HG03066 (cell line): ENCODE measurements at regions not wholly inside any gene's neighbourhood (a gene's known extent, or its start where the extent isn't known, plus 50 kb on each side); places are given as distances from the start of the nearest gene placed in this dataset.

Source experiments
- ATAC-seq: cut with Tn5 transposase; IDR thresholded peaks from one replicate; pipeline ENCODE4 v1.9.1; 2021; ENCODE audit warnings: low read depth; ENCODE audit not compliant: unreplicated experiment

DNA sequence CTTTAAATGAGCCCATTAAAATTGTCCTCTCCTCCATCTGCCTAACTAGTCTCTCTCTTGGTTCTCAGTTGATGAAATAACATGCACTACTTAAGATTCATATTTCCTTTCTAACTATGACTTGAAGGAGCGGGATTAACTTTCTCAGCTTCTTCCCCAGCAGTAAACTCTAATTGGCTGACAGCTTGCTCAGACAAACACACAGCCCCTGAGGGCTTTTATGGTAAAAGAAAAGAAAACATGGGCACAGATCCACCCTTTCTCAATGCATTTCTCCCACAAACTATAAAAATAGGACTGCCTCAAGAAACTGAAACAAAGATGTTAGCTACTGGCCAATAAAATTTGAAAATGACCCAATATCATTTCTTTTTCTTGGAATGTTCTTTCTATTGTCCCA, 703.1 kb downstream of the ADGRL2 start:
- ATAC-seq = no peak

GRCh38 chr1:82499022-82499421, 698.3 kb downstream of the ADGRL2 start:
- no peak for ATAC-seq

GRCh38 chr1:82494117-82494516, 693.4 kb downstream of the ADGRL2 start:
- no peak for ATAC-seq

DNA sequence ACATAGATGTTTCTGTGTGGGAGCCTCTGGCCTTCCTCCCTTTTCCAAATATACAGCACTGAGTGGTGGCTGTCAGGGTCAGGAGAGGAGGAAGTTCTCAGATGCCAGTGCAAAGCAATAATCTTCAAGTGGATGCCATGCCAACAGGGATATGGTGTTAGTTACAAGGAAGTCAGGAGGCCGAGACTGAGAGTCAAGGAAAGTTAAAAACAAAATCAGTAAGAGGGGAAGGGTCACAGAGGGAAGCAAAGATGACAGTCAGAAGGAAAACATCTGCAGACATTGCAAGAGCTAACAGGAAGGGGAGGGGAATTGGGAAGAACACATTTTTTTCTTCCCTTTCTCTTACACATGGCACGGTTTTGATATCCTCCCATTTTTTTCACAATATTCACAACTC, 691.4 kb downstream of the ADGRL2 start:
- ATAC-seq = no peak

DNA sequence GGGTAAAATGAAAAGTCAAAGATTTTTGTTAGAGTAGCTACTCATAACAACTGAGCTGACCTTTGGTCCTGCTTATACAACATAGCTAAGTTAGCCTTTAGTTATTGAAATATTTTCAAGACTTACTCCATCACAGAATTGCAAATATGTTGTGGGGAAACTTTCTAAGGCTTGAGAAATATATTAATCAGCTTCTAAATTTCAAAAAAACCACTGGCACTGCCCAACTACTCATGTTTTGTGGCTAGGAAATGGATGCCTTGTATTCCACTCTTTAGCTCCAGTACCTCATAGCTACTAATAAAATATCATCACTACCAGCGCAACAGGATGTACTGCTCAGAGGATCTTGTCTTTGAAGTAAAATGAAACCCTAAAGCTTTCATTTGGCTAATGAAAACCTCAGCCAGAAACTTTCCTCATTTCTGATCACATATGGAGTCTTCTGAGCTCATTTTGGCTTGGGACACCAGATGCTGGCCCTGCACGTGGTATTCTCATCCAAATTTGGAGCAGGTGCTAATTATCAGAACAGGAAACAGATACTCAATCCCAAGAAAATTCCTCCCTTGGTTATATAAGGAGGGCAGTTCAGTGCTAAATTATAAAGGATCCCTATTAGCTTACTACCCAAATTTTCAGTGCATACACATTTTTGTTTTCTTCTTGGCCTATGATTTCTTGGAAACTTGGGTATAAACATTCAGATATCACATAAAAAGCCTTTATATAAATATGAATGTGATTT, 690.7 kb downstream of the ADGRL2 start:
- no peak for ATAC-seq

- no peak for ATAC-seq
These were observed 687.0 kb downstream of the ADGRL2 start for GRCh38 chr1:82487778-82488177.

GRCh38 chr1:82486969-82487368, 686.2 kb downstream of the ADGRL2 start:
- no peak for ATAC-seq

DNA sequence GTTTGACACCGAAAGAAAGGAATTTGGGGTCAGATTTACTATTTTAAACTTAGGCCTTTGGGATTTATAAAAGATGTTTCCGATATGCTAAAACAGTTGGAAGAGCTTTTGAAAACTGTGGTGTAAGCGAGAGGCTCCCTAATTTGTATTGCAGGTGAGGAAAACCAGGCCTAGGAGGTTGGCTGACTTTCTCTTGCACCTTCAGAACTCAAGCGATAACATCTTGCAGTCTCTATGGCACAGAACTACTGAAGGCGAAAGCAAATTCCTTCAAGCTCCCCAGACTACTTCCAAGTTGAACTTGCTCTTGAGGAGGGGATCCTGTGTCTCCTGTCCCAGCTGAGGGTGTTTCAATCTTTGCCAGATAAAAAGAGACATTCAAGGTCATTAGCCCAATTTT, 685.7 kb downstream of the ADGRL2 start:
- ATAC-seq = no peak

GRCh38 chr1:82485591-82486369, 685.0 kb downstream of the ADGRL2 start:
- no peak for ATAC-seq

DNA sequence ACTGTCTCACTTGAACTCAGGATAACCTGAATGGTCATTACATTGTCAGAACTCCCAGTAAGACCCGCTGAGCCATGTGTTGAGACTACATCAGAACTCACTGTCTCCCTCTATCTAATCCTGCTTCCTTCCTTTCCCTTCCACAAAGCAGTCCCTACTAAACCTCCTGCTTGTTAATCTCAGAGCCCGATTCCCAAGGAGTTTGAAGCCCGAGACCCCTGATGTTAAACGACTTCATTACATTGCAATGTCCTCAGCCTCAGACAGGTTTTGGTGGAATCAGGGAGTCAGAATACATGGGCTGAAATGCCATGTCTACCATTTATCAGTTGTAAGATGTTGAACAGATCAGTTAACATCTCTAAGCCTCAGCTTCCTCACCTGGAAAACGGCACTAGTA, 682.4 kb downstream of the ADGRL2 start:
- ATAC-seq = no peak

- no peak for ATAC-seq
These were observed 678.2 kb downstream of the ADGRL2 start for GRCh38 chr1:82478916-82479315.

DNA sequence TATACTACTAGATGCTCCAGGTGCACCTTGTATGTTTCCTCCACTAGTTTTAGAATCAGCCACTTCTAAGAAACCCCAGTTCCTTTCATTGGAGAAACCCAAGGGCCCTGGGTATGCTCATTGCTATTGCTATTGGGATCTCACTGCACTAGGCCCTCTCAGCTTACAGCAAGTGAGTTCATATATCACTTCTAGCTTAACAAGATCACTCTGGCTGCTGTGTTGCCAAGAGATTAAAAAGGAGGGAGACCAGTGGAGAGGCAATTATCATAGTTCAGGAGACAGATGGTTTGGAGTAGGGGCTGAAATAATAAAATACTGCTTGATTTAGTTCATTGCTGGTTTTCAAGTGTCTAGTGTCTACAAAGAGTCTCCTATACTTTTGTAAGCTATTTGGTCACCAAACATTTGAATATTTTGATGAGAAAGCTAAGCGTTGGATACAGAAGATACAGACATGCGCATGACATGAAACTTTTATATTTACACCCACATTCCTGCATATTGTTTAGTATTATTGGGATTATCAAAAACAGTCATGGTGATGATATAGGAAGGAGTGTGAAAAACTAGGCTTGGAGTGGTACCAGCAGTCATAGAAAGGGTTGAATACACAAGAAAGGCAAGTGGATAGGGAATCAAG, 671.9 kb downstream of the ADGRL2 start:
- no peak for ATAC-seq

GRCh38 chr1:82466891-82467290, 666.2 kb downstream of the ADGRL2 start:
- ATAC-seq = no peak

- ATAC-seq = no peak
These were observed 665.7 kb downstream of the ADGRL2 start for GRCh38 chr1:82466416-82466815.

GRCh38 chr1:82465024-82465423, 664.3 kb downstream of the ADGRL2 start:
- no peak for ATAC-seq

GRCh38 chr1:82464362-82465001, 663.7 kb downstream of the ADGRL2 start:
- ATAC-seq = no peak

- ATAC-seq = no peak
These were observed 663.2 kb downstream of the ADGRL2 start for GRCh38 chr1:82463951-82464350.

DNA sequence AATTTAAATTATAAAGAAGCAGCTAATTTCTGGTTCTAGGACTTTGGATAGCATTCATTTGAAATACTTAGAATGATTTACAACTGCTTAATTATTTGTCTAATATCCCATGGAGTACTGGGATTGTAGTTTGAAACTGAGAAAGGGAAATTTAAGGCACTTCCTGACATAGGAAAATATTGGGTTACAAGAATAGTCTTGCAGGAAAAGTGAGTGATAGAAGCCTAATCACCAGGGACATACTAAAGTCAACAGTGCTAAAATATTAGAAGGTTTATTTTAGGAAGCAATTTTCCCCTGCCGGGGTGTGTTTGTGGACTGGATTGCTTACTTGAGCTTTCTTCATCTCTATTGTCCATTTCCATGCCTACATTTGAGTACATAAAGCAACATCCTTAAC, 661.6 kb downstream of the ADGRL2 start:
- no peak for ATAC-seq

DNA sequence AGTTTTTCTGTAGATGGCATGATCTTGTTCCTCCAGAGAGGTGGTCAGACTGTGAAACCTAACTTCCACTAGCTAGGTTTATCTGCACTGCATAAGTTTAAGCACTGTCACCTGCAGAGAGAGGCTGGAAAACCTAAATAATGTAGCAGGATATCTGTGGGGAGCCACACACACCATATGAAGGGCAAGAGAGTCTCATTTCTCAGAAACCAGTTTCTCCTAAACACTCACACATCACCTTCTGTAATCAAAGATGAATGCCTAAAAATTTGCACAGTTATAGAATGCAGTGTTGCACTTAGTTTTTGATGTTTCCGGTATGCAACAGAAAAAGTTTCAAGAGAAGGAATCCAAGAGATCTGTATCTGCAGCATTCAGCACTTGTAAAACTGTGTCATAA, 654.6 kb downstream of the ADGRL2 start:
- ATAC-seq = no peak

- ATAC-seq = no peak
These were observed 653.7 kb downstream of the ADGRL2 start for GRCh38 chr1:82454431-82454830.

DNA sequence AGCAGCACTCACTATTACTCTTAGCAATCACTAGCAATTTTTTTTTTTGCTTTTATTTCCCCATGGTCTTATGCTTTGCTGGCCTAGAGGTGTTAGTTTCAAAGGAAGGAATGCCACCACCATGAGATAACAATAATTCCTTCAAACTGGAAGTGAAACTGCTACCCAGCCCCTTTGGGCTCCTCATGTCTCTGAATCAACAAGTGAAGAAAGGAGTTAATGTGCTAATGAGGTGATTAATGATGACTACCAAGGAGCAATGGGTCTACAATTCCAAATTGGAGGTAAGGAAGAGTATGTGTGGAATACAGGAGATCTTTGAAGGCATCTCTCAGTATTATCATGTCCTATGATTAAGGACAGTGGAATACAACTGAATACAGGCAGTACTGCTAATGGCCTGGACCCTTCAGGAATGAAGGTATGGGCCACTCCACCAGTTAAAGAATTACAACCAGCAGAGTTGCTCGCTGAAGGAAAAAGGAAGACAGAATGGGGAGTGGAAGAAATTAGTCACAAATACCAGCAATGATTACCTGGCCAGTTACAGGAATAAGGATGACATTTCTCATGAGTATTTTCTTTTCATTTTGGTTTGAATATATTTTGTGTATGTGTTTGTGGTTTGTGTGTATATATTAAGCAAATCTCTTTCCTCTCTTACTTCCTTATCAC, 652.9 kb downstream of the ADGRL2 start:
- ATAC-seq = no peak
